ENCODE measurements at regions not wholly inside any gene's neighbourhood (a gene's known extent, or its start where the extent isn't known, plus 50 kb on each side); places are given as distances from the start of the nearest gene placed in this dataset.
"Not testable (repeated sequence)": the region's sequence is repeated elsewhere in the genome, so short reads cannot be mapped to it uniquely, and the experiment has no call there.

GRCh38 chr6:156423075-156423474 is 354.1 kb upstream of the ARID1B start:
- no peak for TF ChIP-seq CTCF (IDR thresholded peaks at IDR 0.05; ENCODE audit: low read length, missing control alignments)
- DNase-seq (ENCODE audit: low read depth), result no peak
- H3K4me3 ChIP-seq (replicated peaks; ENCODE audit: low read depth, low read length), result no peak overlapping the region

- TF ChIP-seq CTCF (IDR thresholded peaks at IDR 0.05; ENCODE audit: low read length, missing control alignments), result no peak
- H3K4me3 ChIP-seq (replicated peaks; ENCODE audit: low read depth, low read length), result no peak overlapping the region
- no peak for DNase-seq (ENCODE audit: low read depth)
Measured at GRCh38 chr6:156421933-156422332, 355.2 kb upstream of the ARID1B start.

GRCh38 chr6:156421301-156421700 is 355.9 kb upstream of the ARID1B start:
- DNase-seq (ENCODE audit: low read depth); H3K4me3 ChIP-seq (replicated peaks; ENCODE audit: low read depth, low read length): not testable (repeated sequence)

GRCh38 chr6:156420172-156420993 is 356.8 kb upstream of the ARID1B start:
- no peak for TF ChIP-seq CTCF (IDR thresholded peaks at IDR 0.05; ENCODE audit: low read length, missing control alignments)
- peak; percentile 26 for DNase-seq (ENCODE audit: low read depth)
- no peak overlapping the region for H3K4me3 ChIP-seq (replicated peaks; ENCODE audit: low read depth, low read length)

GRCh38 chr6:156419594-156419993 is 357.6 kb upstream of the ARID1B start:
- no peak for DNase-seq (ENCODE audit: low read depth)
- TF ChIP-seq CTCF (IDR thresholded peaks at IDR 0.05; ENCODE audit: low read length, missing control alignments), result no peak
- H3K4me3 ChIP-seq (replicated peaks; ENCODE audit: low read depth, low read length), result no peak overlapping the region

- no peak for TF ChIP-seq CTCF (IDR thresholded peaks at IDR 0.05; ENCODE audit: low read length, missing control alignments)
- H3K4me3 ChIP-seq (replicated peaks; ENCODE audit: low read depth, low read length), result no peak overlapping the region
- DNase-seq (ENCODE audit: low read depth), result no peak
Measured at GRCh38 chr6:156418253-156418652, 358.9 kb upstream of the ARID1B start.

- no peak for TF ChIP-seq CTCF (IDR thresholded peaks at IDR 0.05; ENCODE audit: low read length, missing control alignments)
- H3K4me3 ChIP-seq (replicated peaks; ENCODE audit: low read depth, low read length), result no peak overlapping the region
- no peak for DNase-seq (ENCODE audit: low read depth)
Measured at GRCh38 chr6:156416391-156416790, 360.8 kb upstream of the ARID1B start.
